ENCODE measurements at regions not wholly inside any gene's neighbourhood (a gene's known extent, or its start where the extent isn't known, plus 50 kb on each side); places are given as distances from the start of the nearest gene placed in this dataset.

DNA sequence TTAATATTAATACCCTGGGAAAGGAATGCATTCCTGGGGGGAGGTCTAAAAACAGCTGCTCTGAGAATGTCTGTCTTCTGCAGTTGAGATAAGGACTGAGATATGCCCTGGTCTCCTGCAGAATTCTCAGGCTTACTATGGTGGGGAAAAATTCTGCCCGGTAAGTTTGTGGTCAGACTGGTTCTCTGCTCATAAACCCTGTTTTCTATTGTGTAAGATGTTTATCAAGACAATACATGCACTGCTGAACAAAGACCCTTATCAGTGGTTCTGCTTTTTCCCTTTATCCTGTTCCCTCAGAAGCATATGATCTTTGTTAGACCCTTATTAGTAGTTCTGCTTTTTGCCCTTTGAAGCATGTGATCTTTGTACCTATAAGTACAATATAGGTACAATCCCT is 494.6 kb downstream of the CNTN6 start:
- Histone ChIP-seq H2AFZ (ENCODE audit: low read depth, low read length) (no peak overlapping the region), H3K27me3 (ENCODE audit: insufficient read depth, low read depth, low read length) (no peaks in the 10 kb centered on the region), H3K9ac (ENCODE audit: low read length) (no peak overlapping the region), H3K9me3 (ENCODE audit: low read length) (no peaks in the 10 kb centered on the region), H3K27ac (ENCODE audit: low read length) (no peak overlapping the region), H3F3A (ENCODE audit: insufficient read depth, low read length, poor library complexity, severe bottlenecking) (no peaks in the 10 kb centered on the region), H3K4me3 (ENCODE audit: low read length) (no peak overlapping the region), H3K36me3 (ENCODE audit: insufficient read depth, low read length) (no peaks in the 10 kb centered on the region), H4K20me1 (ENCODE audit: insufficient read depth) (no peaks in the 10 kb centered on the region), H3K79me2 (replicated peaks; ENCODE audit: insufficient read depth, low read length) (no peaks in the 10 kb centered on the region), H3K9me2 (ENCODE audit: insufficient read depth, low read length) (no peaks in the 10 kb centered on the region), H3K4me2 (ENCODE audit: low read length) (no peak overlapping the region)
- no peak for TF ChIP-seq SMC3 (conservative IDR thresholded peaks at IDR 0.05; ENCODE audit: poor library complexity)
- TF ChIP-seq EP300 (conservative IDR thresholded peaks at IDR 0.05; ENCODE audit: poor library complexity, severe bottlenecking): no peak
- TF ChIP-seq RAD21 (conservative IDR thresholded peaks at IDR 0.05): no peak
- TF ChIP-seq TAF1 (IDR thresholded peaks at IDR 0.05; ENCODE audit: low read depth): no peak
- no peak for TF ChIP-seq MXI1 (conservative IDR thresholded peaks at IDR 0.05; ENCODE audit: poor library complexity, severe bottlenecking)
- TF ChIP-seq, protein P1, sequence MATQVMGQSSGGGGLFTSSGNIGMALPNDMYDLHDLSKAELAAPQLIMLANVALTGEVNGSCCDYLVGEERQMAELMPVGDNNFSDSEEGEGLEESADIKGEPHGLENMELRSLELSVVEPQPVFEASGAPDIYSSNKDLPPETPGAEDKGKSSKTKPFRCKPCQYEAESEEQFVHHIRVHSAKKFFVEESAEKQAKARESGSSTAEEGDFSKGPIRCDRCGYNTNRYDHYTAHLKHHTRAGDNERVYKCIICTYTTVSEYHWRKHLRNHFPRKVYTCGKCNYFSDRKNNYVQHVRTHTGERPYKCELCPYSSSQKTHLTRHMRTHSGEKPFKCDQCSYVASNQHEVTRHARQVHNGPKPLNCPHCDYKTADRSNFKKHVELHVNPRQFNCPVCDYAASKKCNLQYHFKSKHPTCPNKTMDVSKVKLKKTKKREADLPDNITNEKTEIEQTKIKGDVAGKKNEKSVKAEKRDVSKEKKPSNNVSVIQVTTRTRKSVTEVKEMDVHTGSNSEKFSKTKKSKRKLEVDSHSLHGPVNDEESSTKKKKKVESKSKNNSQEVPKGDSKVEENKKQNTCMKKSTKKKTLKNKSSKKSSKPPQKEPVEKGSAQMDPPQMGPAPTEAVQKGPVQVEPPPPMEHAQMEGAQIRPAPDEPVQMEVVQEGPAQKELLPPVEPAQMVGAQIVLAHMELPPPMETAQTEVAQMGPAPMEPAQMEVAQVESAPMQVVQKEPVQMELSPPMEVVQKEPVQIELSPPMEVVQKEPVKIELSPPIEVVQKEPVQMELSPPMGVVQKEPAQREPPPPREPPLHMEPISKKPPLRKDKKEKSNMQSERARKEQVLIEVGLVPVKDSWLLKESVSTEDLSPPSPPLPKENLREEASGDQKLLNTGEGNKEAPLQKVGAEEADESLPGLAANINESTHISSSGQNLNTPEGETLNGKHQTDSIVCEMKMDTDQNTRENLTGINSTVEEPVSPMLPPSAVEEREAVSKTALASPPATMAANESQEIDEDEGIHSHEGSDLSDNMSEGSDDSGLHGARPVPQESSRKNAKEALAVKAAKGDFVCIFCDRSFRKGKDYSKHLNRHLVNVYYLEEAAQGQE (IDR thresholded peaks at IDR 0.05; ENCODE audit: borderline replicate concordance): no peak
- TF ChIP-seq EZH2 (IDR thresholded peaks at IDR 0.05; ENCODE audit: borderline replicate concordance, insufficient read depth, low read length, poor library complexity, severe bottlenecking): no peak
- TF ChIP-seq POLR2AphosphoS5 (IDR thresholded peaks at IDR 0.05): no peak
- TF ChIP-seq, protein P2, sequence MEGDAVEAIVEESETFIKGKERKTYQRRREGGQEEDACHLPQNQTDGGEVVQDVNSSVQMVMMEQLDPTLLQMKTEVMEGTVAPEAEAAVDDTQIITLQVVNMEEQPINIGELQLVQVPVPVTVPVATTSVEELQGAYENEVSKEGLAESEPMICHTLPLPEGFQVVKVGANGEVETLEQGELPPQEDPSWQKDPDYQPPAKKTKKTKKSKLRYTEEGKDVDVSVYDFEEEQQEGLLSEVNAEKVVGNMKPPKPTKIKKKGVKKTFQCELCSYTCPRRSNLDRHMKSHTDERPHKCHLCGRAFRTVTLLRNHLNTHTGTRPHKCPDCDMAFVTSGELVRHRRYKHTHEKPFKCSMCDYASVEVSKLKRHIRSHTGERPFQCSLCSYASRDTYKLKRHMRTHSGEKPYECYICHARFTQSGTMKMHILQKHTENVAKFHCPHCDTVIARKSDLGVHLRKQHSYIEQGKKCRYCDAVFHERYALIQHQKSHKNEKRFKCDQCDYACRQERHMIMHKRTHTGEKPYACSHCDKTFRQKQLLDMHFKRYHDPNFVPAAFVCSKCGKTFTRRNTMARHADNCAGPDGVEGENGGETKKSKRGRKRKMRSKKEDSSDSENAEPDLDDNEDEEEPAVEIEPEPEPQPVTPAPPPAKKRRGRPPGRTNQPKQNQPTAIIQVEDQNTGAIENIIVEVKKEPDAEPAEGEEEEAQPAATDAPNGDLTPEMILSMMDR (IDR thresholded peaks at IDR 0.05; ENCODE audit: poor library complexity, severe bottlenecking): no peak

- no peak overlapping the region for H3K4me2 ChIP-seq (ENCODE audit: low read length)
- no peaks in the 10 kb centered on the region for H3K79me2 ChIP-seq (replicated peaks; ENCODE audit: insufficient read depth, low read length)
- H3K36me3 ChIP-seq (ENCODE audit: insufficient read depth, low read length): no peaks in the 10 kb centered on the region
- no peaks in the 10 kb centered on the region for H3F3A ChIP-seq (ENCODE audit: insufficient read depth, low read length, poor library complexity, severe bottlenecking)
- TF ChIP-seq, protein P2 (IDR thresholded peaks at IDR 0.05; ENCODE audit: poor library complexity, severe bottlenecking): no peak
- no peak overlapping the region for H3K4me3 ChIP-seq (ENCODE audit: low read length)
- no peak overlapping the region for H3K27ac ChIP-seq (ENCODE audit: low read length)
- no peaks in the 10 kb centered on the region for H4K20me1 ChIP-seq (ENCODE audit: insufficient read depth)
- no peaks in the 10 kb centered on the region for H3K27me3 ChIP-seq (ENCODE audit: insufficient read depth, low read depth, low read length)
- H3K9me3 ChIP-seq (ENCODE audit: low read length): no peaks in the 10 kb centered on the region
- H2AFZ ChIP-seq (ENCODE audit: low read depth, low read length): no peak overlapping the region
- no peak overlapping the region for H3K9ac ChIP-seq (ENCODE audit: low read length)
- H3K9me2 ChIP-seq (ENCODE audit: insufficient read depth, low read length): no peaks in the 10 kb centered on the region
These were observed 498.7 kb downstream of the CNTN6 start for GRCh38 chr3:1591327-1592028.
